ENCODE measurements at regions not wholly inside any gene's neighbourhood (a gene's known extent, or its start where the extent isn't known, plus 50 kb on each side); places are given as distances from the start of the nearest gene placed in this dataset.

DNA sequence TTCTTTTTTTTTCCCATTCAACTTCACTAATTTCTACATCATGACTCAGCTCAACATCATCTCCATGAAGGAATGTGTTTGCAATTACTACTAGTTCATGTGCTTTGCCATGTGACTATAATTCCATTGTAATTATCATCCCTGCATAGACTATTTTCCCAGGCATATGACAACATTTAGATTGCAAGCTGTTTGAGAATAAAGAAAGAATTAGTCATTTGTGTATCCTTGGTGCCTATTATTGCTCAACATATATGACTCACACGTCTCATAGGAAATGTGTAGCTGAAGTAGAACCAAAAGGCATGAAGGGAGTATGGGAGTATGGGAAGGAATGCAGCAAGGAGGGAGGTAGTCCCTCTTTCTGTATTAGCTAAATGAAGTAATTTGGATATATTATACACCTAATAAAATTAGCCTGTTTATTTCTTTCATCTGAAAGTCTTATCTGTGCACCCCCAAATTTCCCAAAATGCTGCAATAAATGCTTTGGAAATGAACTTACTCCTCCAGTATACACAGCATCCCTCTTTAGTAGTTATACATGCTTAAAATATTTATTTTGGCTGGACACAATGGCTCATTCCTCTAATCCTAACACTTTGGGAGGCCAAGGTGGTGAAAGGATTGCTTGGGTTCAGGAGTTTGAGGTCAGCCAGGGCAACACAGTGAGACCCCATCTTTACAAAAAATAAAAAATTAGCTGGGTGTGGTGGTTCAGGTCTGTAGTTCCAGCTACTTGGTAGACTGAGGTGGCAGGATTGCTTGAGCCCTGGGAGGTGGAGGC is 316.9 kb upstream of the ADGRL4 start:
- ATAC-seq (replicated peaks in 1 of 2), result no peak
- Mint-ChIP-seq H3K27ac (no peak overlapping the region), H3K36me3 (ENCODE audit: insufficient read depth in 2 of 2) (no peaks in the 10 kb centered on the region), H3K4me1 (ENCODE audit: low read depth) (no peaks in the 10 kb centered on the region), H3K9me3 (peaks cover 7% of the 10 kb centered on the region in 2 donors), H3K27me3 (ENCODE audit: low read depth) (no peaks in the 10 kb centered on the region), H3K4me3 (no peak overlapping the region)
- no peak for DNase-seq

DNA sequence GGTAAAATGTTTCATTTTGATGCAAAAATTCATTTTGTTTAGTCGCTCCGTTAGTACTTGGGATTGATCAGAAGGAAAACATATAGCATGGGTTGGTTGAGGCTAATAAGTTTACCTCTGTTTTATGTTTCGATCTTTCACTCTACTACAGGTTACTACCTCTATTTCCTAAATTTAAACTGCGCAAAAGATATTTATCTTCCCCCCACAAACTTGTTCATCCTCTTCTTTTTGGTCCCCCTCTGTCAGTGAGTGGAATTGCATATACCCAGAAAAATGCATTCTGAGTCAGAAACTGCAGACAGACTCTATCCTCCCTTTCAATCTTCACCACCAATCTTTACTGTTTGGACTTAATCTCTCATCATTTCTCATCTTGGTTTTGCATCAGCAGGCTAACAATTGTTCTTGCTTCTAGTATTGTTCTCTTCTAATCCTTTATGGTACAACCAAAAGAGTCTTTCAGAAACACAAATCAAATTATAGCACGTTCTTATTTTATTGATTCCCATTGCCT is 316.0 kb upstream of the ADGRL4 start:
- Mint-ChIP-seq H3K4me3 (no peak overlapping the region), H3K4me1 (ENCODE audit: low read depth) (no peaks in the 10 kb centered on the region), H3K9me3 (peaks cover 6 to 7% of the 10 kb centered on the region in 2 donors), H3K27ac (no peak overlapping the region), H3K27me3 (ENCODE audit: low read depth) (no peaks in the 10 kb centered on the region), H3K36me3 (ENCODE audit: insufficient read depth in 2 of 2) (no peaks in the 10 kb centered on the region)
- DNase-seq, result no peak
- ATAC-seq (replicated peaks in 1 of 2), result no peak

DNA sequence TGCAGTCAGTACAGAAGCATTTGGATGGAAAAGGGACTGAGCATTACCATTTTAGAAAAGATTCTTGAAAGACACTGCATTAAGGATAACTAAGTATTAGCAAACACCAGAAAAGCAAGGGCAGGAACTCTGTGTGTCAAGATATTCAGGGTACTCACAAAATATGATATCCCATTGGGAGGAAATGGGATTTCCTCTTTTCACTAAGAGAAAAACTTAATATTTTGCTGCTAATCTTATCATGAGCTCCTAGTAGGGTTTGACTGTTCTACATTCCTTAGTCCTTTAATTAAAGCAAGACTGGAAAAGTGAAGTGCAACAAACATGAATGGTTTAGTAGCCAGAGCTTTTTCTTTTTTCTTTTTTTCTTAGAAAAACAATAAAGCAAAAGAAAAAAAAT is 305.9 kb upstream of the ADGRL4 start:
- no peaks in the 10 kb centered on the region for H3K27me3 Mint-ChIP-seq (ENCODE audit: low read depth)
- H3K4me3 Mint-ChIP-seq, result no peak overlapping the region
- ATAC-seq (replicated peaks in 1 of 2) (no peak), DNase-seq (no peak)
- no peaks in the 10 kb centered on the region for H3K4me1 Mint-ChIP-seq (ENCODE audit: low read depth)
- H3K36me3 Mint-ChIP-seq (ENCODE audit: insufficient read depth in 2 of 2), result no peaks in the 10 kb centered on the region
- no peak overlapping the region for H3K27ac Mint-ChIP-seq
- peaks cover 0 to 2% of the 10 kb centered on the region in 2 donors for H3K9me3 Mint-ChIP-seq

DNA sequence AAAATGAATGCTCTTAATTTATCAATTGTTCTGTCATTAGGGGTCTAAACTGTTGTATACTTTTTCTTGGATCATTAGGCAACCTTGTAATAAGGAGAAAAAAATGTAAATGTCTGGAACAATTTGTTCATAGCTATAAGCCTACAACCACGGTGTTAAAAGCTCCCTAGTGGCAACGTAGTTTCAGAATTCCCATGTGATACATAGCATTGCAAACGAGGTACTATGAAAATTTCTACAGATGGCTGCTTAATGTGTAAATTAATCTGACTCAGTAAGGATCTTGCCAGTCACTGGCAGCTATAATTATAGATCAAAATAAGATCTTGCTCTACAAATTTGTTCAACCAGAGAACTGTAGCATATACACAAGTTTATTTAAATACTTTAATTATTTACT is 304.1 kb upstream of the ADGRL4 start:
- Mint-ChIP-seq H3K27ac (no peak overlapping the region), H3K27me3 (ENCODE audit: low read depth) (no peaks in the 10 kb centered on the region), H3K4me3 (no peak overlapping the region), H3K9me3 (peaks cover 0 to 2% of the 10 kb centered on the region in 2 donors), H3K36me3 (ENCODE audit: insufficient read depth in 2 of 2) (no peaks in the 10 kb centered on the region), H3K4me1 (ENCODE audit: low read depth) (no peaks in the 10 kb centered on the region)
- no peak for ATAC-seq (replicated peaks in 1 of 2)
- no peak for DNase-seq

DNA sequence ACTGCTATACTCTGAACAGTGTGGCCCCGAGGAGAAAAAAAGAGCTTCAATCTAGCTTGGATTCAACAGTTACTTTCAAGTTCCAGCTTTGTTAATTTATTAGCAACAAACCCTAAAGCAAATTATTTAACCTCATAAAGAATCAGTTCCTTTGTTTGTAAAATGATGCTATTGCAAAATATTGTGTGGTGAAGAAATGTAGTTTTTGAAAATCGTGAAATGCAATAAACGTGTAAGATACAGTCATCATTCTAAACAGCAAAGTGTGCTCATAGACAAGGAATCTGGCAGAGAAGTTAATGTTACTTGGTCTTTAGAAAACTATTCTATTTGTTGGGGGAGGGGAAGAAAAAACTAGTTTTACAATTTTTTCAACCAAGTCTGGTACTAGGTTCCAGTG is 297.6 kb upstream of the ADGRL4 start:
- H3K27ac Mint-ChIP-seq, result no peak overlapping the region
- H3K27me3 Mint-ChIP-seq (ENCODE audit: low read depth), result no peaks in the 10 kb centered on the region
- no peak for ATAC-seq (replicated peaks in 1 of 2)
- H3K4me3 Mint-ChIP-seq, result no peak overlapping the region
- H3K9me3 Mint-ChIP-seq, result peaks cover 0 to 5% of the 10 kb centered on the region in 2 donors
- H3K4me1 Mint-ChIP-seq (ENCODE audit: low read depth), result no peaks in the 10 kb centered on the region
- H3K36me3 Mint-ChIP-seq (ENCODE audit: insufficient read depth in 2 of 2), result no peaks in the 10 kb centered on the region
- DNase-seq, result no peak

DNA sequence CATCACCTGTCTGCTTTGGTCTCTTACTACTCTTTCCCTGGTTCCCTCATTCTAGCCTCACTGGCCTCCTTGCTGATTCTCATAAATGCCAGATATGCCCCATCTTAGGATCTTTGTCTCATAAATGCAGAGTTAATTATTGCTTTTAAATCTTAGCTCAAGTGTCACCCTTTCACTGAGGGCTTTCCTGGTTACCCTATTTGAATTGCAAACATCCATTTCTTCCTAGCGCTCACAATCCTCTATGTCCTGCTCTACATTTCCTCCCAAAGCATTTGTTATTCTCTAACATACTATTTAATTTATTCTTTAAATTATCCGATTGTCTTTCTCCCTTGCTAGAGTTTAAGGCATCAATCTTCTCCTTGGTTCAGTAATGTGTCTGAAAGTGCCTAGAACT is 296.5 kb upstream of the ADGRL4 start:
- H3K4me1 Mint-ChIP-seq (ENCODE audit: low read depth), result no peaks in the 10 kb centered on the region
- peaks cover 0 to 5% of the 10 kb centered on the region in 2 donors for H3K9me3 Mint-ChIP-seq
- DNase-seq, result no peak
- no peak overlapping the region for H3K4me3 Mint-ChIP-seq
- no peak overlapping the region for H3K27ac Mint-ChIP-seq
- ATAC-seq (replicated peaks in 1 of 2), result no peak
- no peaks in the 10 kb centered on the region for H3K36me3 Mint-ChIP-seq (ENCODE audit: insufficient read depth in 2 of 2)
- H3K27me3 Mint-ChIP-seq (ENCODE audit: low read depth), result no peaks in the 10 kb centered on the region

DNA sequence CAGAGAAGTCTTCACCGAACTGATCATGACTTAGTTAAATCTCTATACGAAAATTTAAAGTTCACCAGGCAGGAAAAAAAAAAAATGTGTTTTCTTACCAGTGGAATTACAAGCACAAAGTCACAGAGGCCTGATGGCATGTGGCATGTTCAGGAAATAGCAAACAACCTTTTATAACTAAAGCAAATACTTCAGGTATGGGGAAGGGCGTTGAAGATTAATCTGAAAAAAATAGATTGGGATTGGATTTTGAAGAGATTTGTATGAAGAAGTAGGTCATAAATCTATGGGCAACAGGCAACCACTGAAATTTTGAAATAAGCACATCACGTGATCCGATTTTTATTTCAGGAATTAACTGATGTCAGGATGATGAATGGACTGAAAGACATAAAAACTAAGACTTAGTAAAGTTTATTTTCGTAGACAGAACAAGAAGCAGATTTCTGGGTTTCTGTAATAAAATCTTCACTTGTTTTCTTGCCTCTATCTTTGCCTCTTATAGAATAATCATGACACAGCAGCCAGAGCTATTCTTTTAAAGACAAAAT is 295.9 kb upstream of the ADGRL4 start:
- H3K9me3 Mint-ChIP-seq, result peaks cover 0 to 5% of the 10 kb centered on the region in 2 donors
- no peaks in the 10 kb centered on the region for H3K27me3 Mint-ChIP-seq (ENCODE audit: low read depth)
- H3K27ac Mint-ChIP-seq, result no peak overlapping the region
- H3K4me1 Mint-ChIP-seq (ENCODE audit: low read depth), result no peaks in the 10 kb centered on the region
- no peak for ATAC-seq (replicated peaks in 1 of 2)
- no peak for DNase-seq
- no peak overlapping the region for H3K4me3 Mint-ChIP-seq
- no peaks in the 10 kb centered on the region for H3K36me3 Mint-ChIP-seq (ENCODE audit: insufficient read depth in 2 of 2)

DNA sequence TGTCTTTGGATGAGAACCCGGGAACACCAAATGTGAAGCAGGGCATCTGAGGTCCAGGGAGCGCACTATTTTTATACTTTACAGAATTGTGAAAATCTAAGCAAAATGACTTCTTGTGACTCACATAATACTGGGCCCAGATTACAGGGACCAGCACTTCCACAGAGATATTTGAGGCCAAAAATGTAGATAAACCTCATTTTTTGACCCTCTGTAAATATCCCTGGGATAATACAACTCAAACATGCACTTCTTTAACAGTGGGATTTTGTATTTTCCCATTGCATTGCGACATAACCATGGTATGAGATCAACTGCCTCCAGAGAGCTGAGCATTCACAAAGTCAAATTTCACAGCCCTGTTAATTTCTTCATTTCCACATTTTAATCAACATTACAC is 289.4 kb upstream of the ADGRL4 start:
- Mint-ChIP-seq H3K4me3 (no peak overlapping the region), H3K4me1 (ENCODE audit: low read depth) (no peaks in the 10 kb centered on the region), H3K36me3 (ENCODE audit: insufficient read depth in 2 of 2) (no peaks in the 10 kb centered on the region), H3K27ac (no peak overlapping the region), H3K9me3 (peaks cover 1 to 4% of the 10 kb centered on the region in 2 donors), H3K27me3 (ENCODE audit: low read depth) (no peaks in the 10 kb centered on the region)
- no peak for ATAC-seq (replicated peaks in 1 of 2)
- no peak for DNase-seq

DNA sequence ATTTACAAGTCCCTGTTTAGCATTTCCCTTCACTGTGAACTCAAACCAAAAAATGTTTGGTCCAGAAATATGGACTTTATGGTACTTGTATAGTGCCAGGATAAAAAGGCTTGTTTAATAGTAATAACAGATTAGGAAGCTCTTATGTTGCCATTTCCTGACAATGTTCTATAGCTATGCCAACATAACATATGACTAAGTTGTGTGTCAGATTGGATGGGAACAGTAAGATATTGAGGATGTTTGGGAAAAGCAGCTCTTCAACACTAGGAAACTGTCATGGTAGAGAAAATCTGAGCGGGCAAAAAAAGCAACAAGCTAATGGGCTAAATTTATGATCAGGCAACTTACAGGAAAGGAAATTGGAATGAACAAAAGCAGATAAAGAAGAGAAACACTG is 287.1 kb upstream of the ADGRL4 start:
- Mint-ChIP-seq H3K9me3 (peaks cover 1 to 2% of the 10 kb centered on the region in 2 donors), H3K27ac (no peak overlapping the region), H3K36me3 (ENCODE audit: insufficient read depth in 2 of 2) (no peaks in the 10 kb centered on the region), H3K27me3 (ENCODE audit: low read depth) (no peaks in the 10 kb centered on the region), H3K4me3 (no peak overlapping the region), H3K4me1 (ENCODE audit: low read depth) (no peaks in the 10 kb centered on the region)
- DNase-seq (no peak), ATAC-seq (replicated peaks in 1 of 2) (no peak)

DNA sequence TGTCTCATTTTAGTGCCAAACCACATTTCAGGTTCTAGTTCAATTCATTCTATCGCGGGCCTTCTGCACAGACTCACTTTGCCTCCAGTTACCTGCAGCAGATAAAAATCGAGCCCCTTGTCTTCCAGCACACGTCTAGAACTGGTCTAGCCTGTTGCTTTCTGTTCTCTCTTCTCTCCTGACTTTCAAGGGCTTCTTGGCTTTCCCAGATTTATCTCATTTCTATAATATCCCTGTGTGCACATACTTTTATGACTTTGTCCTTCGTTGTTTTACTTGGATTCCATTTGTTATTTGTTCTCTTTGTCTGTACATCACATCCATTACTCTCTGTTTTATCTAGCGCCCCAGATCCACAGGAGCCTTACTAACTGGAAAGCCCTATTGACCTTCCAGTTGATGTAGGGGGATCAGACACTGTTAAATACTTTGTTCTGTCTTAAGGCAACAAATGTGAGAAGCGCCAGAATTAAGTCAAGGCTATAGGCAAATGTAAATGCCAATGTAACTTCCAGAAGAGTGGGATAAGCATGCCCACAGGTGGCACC is 284.5 kb upstream of the ADGRL4 start:
- no peaks in the 10 kb centered on the region for H3K36me3 Mint-ChIP-seq (ENCODE audit: insufficient read depth in 2 of 2)
- H3K27me3 Mint-ChIP-seq (ENCODE audit: low read depth), result no peaks in the 10 kb centered on the region
- no peak overlapping the region for H3K27ac Mint-ChIP-seq
- DNase-seq (no peak), ATAC-seq (replicated peaks in 1 of 2) (no peak)
- no peak overlapping the region for H3K4me3 Mint-ChIP-seq
- H3K9me3 Mint-ChIP-seq, result peaks cover 1 to 2% of the 10 kb centered on the region in 2 donors
- H3K4me1 Mint-ChIP-seq (ENCODE audit: low read depth), result no peaks in the 10 kb centered on the region

DNA sequence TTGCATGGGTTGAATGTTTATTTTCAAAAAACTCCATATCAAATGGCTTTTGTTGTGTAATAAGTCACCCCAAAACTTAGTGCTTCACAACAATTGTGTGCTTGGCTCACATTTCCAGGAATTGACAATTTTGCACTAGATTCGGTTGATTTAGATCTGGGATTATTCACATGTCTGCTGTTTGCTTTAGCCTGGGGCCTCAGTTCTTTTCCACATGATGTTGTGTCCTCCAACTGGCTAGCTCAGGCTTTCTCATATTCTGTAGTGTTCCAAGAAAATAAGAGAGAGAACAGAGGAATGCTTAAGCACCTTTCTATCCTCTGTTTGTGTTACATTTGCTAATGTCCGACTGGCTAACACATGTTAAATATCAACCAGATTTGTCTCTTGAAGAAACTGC is 281.5 kb upstream of the ADGRL4 start:
- no peaks in the 10 kb centered on the region for H3K4me1 Mint-ChIP-seq (ENCODE audit: low read depth)
- no peaks in the 10 kb centered on the region for H3K36me3 Mint-ChIP-seq (ENCODE audit: insufficient read depth in 2 of 2)
- H3K4me3 Mint-ChIP-seq, result no peak overlapping the region
- ATAC-seq (replicated peaks in 1 of 2) (no peak), DNase-seq (no peak)
- no peaks in the 10 kb centered on the region for H3K27me3 Mint-ChIP-seq (ENCODE audit: low read depth)
- no peak overlapping the region for H3K27ac Mint-ChIP-seq
- peaks cover 0 to 2% of the 10 kb centered on the region in 2 donors for H3K9me3 Mint-ChIP-seq

DNA sequence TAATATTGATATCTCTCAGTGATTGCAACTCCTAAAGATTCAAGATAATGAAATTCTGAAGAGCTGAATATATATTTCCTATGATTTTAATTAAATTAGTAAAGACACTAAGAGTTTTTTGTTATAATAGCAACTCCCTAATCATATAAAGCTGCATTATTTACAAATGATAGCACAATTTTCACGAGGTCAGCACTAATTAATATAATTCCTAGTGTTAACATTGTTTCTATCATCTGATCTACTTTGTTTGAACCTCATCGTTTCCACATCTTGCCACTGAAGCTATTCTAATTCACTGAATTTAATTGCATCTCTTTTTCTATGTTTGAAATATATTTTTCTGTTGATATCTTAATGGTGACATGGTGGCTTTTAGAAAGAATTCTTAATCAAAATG is 279.1 kb upstream of the ADGRL4 start:
- Mint-ChIP-seq H3K4me3 (no peak overlapping the region), H3K36me3 (ENCODE audit: insufficient read depth in 2 of 2) (no peaks in the 10 kb centered on the region), H3K4me1 (ENCODE audit: low read depth) (no peaks in the 10 kb centered on the region), H3K27ac (no peak overlapping the region), H3K9me3 (peaks cover 0 to 2% of the 10 kb centered on the region in 2 donors), H3K27me3 (ENCODE audit: low read depth) (no peaks in the 10 kb centered on the region)
- ATAC-seq (replicated peaks in 1 of 2) (no peak), DNase-seq (no peak)

DNA sequence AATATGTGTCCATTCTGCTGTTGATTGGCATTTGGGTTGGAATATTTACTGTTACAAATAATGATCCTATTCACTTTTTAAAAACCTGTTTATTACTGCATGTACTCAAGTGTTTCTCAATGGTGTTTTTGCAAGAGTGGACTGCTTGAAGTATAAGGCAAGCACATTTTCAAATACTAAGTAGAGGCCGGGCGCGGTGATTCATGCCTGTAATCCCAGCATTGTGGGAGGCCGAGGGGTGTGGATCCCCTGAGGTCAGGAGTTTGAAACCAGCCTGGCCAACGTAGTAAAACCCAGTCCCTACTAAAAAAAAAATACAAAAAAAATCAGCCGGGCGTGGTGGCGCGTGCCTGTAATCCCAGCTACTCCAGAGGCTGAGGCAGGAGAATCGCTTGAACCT is 276.9 kb upstream of the ADGRL4 start:
- DNase-seq (no peak), ATAC-seq (replicated peaks in 1 of 2) (no peak)
- Mint-ChIP-seq H3K27ac (no peak overlapping the region), H3K4me3 (no peak overlapping the region), H3K36me3 (ENCODE audit: insufficient read depth in 2 of 2) (no peaks in the 10 kb centered on the region), H3K27me3 (ENCODE audit: low read depth) (no peaks in the 10 kb centered on the region), H3K9me3 (no peaks in the 10 kb centered on the region), H3K4me1 (ENCODE audit: low read depth) (no peaks in the 10 kb centered on the region)

Measured in activated T-cell treated with anti-CD3 and anti-CD28 coated beads, Interleukin-2, amount 50 U/mL, for 72 hours (primary cell).